Endothelial cell of umbilical vein (primary cell): ENCODE measurements at regions not wholly inside any gene's neighbourhood (a gene's known extent, or its start where the extent isn't known, plus 50 kb on each side); places are given as distances from the start of the nearest gene placed in this dataset.

Source experiments
- BruUV-seq: library from RNA; stranded (reverse); fragments of 400-500 nt; replicated peaks from 2 replicates; lab custom pipeline; 2021; lab: Mats Ljungman, UMichigan
- CTCF ChIA-PET: fragments of 300-600, 350-600 bp; sonication (Branson Sonifier 250); formaldehyde crosslinking; loops from one replicate; lab custom pipeline; 2021; ENCODE audit warnings: antibody characterized with exemption, inconsistent platforms; lab: Charles Lee
- POLR2A ChIA-PET: fragments of 300-600, 350-600 bp; sonication (Branson Sonifier 250); formaldehyde crosslinking; loops from one replicate; lab custom pipeline; 2021; ENCODE audit warnings: antibody characterized with exemption, inconsistent platforms; lab: Charles Lee
- DNase-seq: peaks from one replicate; pipeline ENCODE4 v3.0.0-alpha.2; 2011; ENCODE audit warnings: low read depth, low spot score
- FAIRE-seq: peaks from 2 replicates; lab custom pipeline; 2011; peaks lifted over from hg19 to GRCh38; lab: Jason Lieb, UNC
- H2AFZ ChIP-seq: 2 replicates; pipeline ENCODE4 v1.6.0; 2012; ENCODE audit warnings: low read depth, low read length, control low read depth, inconsistent platforms
- H3K27ac ChIP-seq: 2 replicates; pipeline ENCODE4 v1.5.1; 2011; ENCODE audit warnings: low read depth, mild to moderate bottlenecking, control low read depth, low read length, moderate library complexity; ENCODE audit not compliant: insufficient read depth
- H3K27me3 ChIP-seq, 2 experiments: 2 replicates each; pipeline versions ENCODE4 v1.6.0 to v1.6.1; 2011; ENCODE audit warnings: low read length in 2 of 2, mixed read lengths in 1 of 2; ENCODE audit not compliant: control insufficient read depth in 2 of 2, insufficient read depth in 2 of 2
- H3K36me3 ChIP-seq, 2 experiments: 2 replicates in 1 of 2; 3 replicates in 1 of 2; pipeline ENCODE4 v1.5.1; 2011; ENCODE audit warnings: low read length in 2 of 2, mild to moderate bottlenecking in 1 of 2, moderate library complexity in 1 of 2; ENCODE audit not compliant: control insufficient read depth in 2 of 2, insufficient read depth in 2 of 2; ENCODE audit errors: extremely low read depth in 1 of 2
- H3K4me1 ChIP-seq: 3 replicates; pipeline ENCODE4 v1.5.1; 2011; ENCODE audit warnings: mild to moderate bottlenecking, low read length; ENCODE audit not compliant: control insufficient read depth, insufficient read depth; ENCODE audit errors: extremely low read depth
- H3K4me2 ChIP-seq: 2 replicates; pipeline ENCODE4 v1.6.1; 2011; ENCODE audit warnings: low read length, control low read depth, mixed read lengths; ENCODE audit not compliant: insufficient read depth
- H3K4me3 ChIP-seq, 3 experiments: fragments of 200-600 bp in 1 of 3; sonication (generic), shearing (Covaris generic) in 1 of 3; replicated peaks in 1 of 3; 2 replicates each; pipeline ENCODE4 v1.5.1; 2011 to 2016; ENCODE audit warnings: control low read depth in 3 of 3, low read length in 3 of 3, mild to moderate bottlenecking in 2 of 3, inconsistent platforms in 1 of 3, low read depth in 1 of 3, moderate library complexity in 1 of 3; ENCODE audit not compliant: insufficient read depth in 1 of 3
- H3K79me2 ChIP-seq: 2 replicates; pipeline ENCODE4 v1.6.0; 2012; ENCODE audit warnings: low read length, inconsistent platforms; ENCODE audit not compliant: control insufficient read depth, insufficient read depth
- H3K9ac ChIP-seq: replicated peaks from 2 replicates; pipeline ENCODE3; 2011; ENCODE audit warnings: low read length, control low read depth; ENCODE audit not compliant: insufficient read depth; ENCODE audit errors: extremely low read depth
- H3K9me1 ChIP-seq: replicated peaks from 3 replicates; pipeline ENCODE4 v1.6.0; 2011; ENCODE audit warnings: mild to moderate bottlenecking, low read length; ENCODE audit not compliant: control insufficient read depth, insufficient read depth; ENCODE audit errors: extremely low read depth
- H3K9me3 ChIP-seq: replicated peaks from 2 replicates; pipeline ENCODE4 v1.5.1; 2012; ENCODE audit warnings: low read length, inconsistent platforms; ENCODE audit not compliant: control insufficient read depth, insufficient read depth
- H4K20me1 ChIP-seq: replicated peaks from 2 replicates; pipeline ENCODE3; 2011; ENCODE audit warnings: mild to moderate bottlenecking, low read length; ENCODE audit not compliant: control insufficient read depth, insufficient read depth; ENCODE audit errors: extremely low read depth
- CTCF ChIP-seq, 2 donors: IDR thresholded peaks; 1 replicate in 1 of 2; 2 replicates in 1 of 2; pipeline ENCODE4 v1.5.1; 2011; ENCODE audit warnings: low read length in 2 of 2, mild to moderate bottlenecking in 2 of 2, moderate library complexity in 2 of 2, control low read depth in 1 of 2, inconsistent platforms in 1 of 2, low read depth in 1 of 2; ENCODE audit not compliant: insufficient read depth in 1 of 2; ENCODE audit errors: extremely low read depth in 1 of 2
- EZH2 ChIP-seq: IDR thresholded peaks from 2 replicates; pipeline ENCODE4 v1.6.1; 2012; ENCODE audit warnings: borderline replicate concordance, low read depth, mild to moderate bottlenecking, moderate library complexity, low read length, inconsistent platforms; ENCODE audit not compliant: severe bottlenecking
- FOS ChIP-seq: IDR thresholded peaks from 2 replicates; pipeline ENCODE4 v1.6.1; 2011; ENCODE audit warnings: mild to moderate bottlenecking, low read length, moderate library complexity, borderline replicate concordance; ENCODE audit not compliant: insufficient read depth
- GATA2 ChIP-seq: IDR thresholded peaks from 2 replicates; pipeline ENCODE4 v1.7.0; 2011; ENCODE audit warnings: low read depth, mild to moderate bottlenecking, moderate library complexity, mixed read lengths, low read length; ENCODE audit not compliant: insufficient read length, insufficient read depth
- JUN ChIP-seq: IDR thresholded peaks from 2 replicates; pipeline ENCODE4 v1.6.1; 2011; ENCODE audit warnings: borderline replicate concordance, low read depth; ENCODE audit not compliant: insufficient read length, insufficient read depth
- MYC ChIP-seq: IDR thresholded peaks from one replicate; pipeline ENCODE4 v1.6.1; 2011; ENCODE audit warnings: mild to moderate bottlenecking, low read depth, low read length
- POLR2A ChIP-seq: IDR thresholded peaks from 2 replicates; pipeline ENCODE4 v1.6.1; 2012; ENCODE audit warnings: low read depth, mild to moderate bottlenecking, control low read depth, low read length
- POLR2AphosphoS5 ChIP-seq: IDR thresholded peaks from 2 replicates; pipeline ENCODE4 v1.6.1; 2012; ENCODE audit warnings: low read depth, mild to moderate bottlenecking, control low read depth, low read length, moderate library complexity; ENCODE audit not compliant: insufficient read depth
- dilution Hi-C: fragments of 300-500 bp; cut with MboI; formaldehyde crosslinking; loops from one replicate; pipeline ENCODE4 v1.15.0; 2019; ENCODE audit warnings: low sequenced_read_pairs; ENCODE audit not compliant: extremely low pct_ligation_motif_present
- intact Hi-C: fragments of 100-400 bp; cut with micrococcal nuclease; formaldehyde crosslinking; loops from one replicate; pipeline ENCODE4 v1.10.0; 2022
- TF ChIP-seq, protein P1 (sequence below): IDR thresholded peaks from 2 replicates; pipeline ENCODE4 v1.6.1; 2011; ENCODE audit not compliant: insufficient read depth, insufficient read length

GRCh38 chr21:36533468-36533848 is 53.5 kb upstream of the CLDN14 start:
- H3K27me3 ChIP-seq = no peaks in the 10 kb centered on the region
- BruUV-seq = no TSS peak
- CTCF ChIA-PET = no interaction called here
- no peak overlapping the region for H3K9ac ChIP-seq
- no peaks in the 10 kb centered on the region for H3K9me3 ChIP-seq
- no peak overlapping the region for H3K4me3 ChIP-seq
- no peak for FAIRE-seq
- no peaks in the 10 kb centered on the region for H3K4me1 ChIP-seq
- no peaks in the 10 kb centered on the region for H4K20me1 ChIP-seq
- TF ChIP-seq JUN (no peak), FOS (no peak), MYC (no peak), CTCF (IDR thresholded peaks at IDR 0.05; ENCODE audit: extremely low read depth in 1 of 2, insufficient read depth in 1 of 2, low read depth in 1 of 2, low read length in 2 of 2) (no peak), POLR2AphosphoS5 (no peak), GATA2 (no peak), POLR2A (no peak), EZH2 (no peak)
- TF ChIP-seq, protein P1, sequence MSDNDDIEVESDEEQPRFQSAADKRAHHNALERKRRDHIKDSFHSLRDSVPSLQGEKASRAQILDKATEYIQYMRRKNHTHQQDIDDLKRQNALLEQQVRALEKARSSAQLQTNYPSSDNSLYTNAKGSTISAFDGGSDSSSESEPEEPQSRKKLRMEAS = no peak
- intact Hi-C loops (no loop called here), dilution Hi-C loops (no loop called here)
- no peak for DNase-seq
- H3K27ac ChIP-seq = no peak overlapping the region
- H3K36me3 ChIP-seq = no peaks in the 10 kb centered on the region
- POLR2A ChIA-PET = no interaction called here
- no peak overlapping the region for H3K4me2 ChIP-seq
- H2AFZ ChIP-seq = no peak overlapping the region
- H3K9me1 ChIP-seq = no peaks in the 10 kb centered on the region
- no peaks in the 10 kb centered on the region for H3K79me2 ChIP-seq
